OCI-LY7 (cell line): ENCODE measurements at regions not wholly inside any gene's neighbourhood (a gene's known extent, or its start where the extent isn't known, plus 50 kb on each side); places are given as distances from the start of the nearest gene placed in this dataset.
A peak's percentile ranks its signal among the peaks of the same experiment; 100 is the strongest.

ENCODE experiments used
- CTCF ChIP-seq: fragments of 200-600 bp; sonication (generic); conservative IDR thresholded peaks from 2 replicates; pipeline ENCODE4 v1.5.1; 2014; ENCODE audit warnings: mild to moderate bottlenecking, antibody characterized with exemption, low read length, moderate library complexity, mixed read lengths
- EZH2phosphoT487 ChIP-seq: fragments of 200-600 bp; sonication (generic); IDR thresholded peaks from 2 replicates; pipeline ENCODE4 v1.6.1; 2018; ENCODE audit warnings: low read depth, borderline replicate concordance, mild to moderate bottlenecking, mixed run types, antibody characterized with exemption, low read length, moderate library complexity, mixed read lengths

- TF ChIP-seq CTCF (peak; percentile 78), EZH2phosphoT487 (no peak)
These were observed 535.6 kb downstream of the INSC start for GRCh38 chr11:15650105-15650938.
